Fibroblast of skin of left quadriceps (primary cell): ENCODE measurements at regions not wholly inside any gene's neighbourhood (a gene's known extent, or its start where the extent isn't known, plus 50 kb on each side); places are given as distances from the start of the nearest gene placed in this dataset.

Source experiments
- DNase-seq, 2 experiments: peaks; one replicate each; pipeline ENCODE4 v3.0.0-alpha.2; 2013; ENCODE audit warnings: low read depth in 2 of 2

DNA sequence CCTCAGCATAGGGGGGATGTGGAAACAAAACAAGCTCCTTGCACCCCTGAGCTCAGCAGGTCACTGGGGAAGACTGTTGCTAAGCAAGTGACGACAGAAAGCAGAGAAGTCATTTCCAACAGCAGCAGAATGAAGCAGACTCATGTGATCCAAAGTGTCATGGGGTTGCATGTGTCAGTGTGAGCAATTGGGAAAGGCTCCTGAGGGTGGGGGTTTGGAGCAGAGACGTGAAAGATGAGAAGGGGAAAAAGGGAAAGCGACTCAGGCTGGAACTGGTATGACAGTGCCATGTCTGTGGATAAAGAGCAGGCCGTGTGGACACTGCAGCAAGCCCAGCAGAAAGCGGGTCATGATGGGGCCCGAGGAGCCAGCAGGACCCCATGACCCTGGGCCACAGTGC lies 363.9 kb downstream of the PREX1 start:
- peak in 1 of 2 experiments; percentile 0 for DNase-seq

DNA sequence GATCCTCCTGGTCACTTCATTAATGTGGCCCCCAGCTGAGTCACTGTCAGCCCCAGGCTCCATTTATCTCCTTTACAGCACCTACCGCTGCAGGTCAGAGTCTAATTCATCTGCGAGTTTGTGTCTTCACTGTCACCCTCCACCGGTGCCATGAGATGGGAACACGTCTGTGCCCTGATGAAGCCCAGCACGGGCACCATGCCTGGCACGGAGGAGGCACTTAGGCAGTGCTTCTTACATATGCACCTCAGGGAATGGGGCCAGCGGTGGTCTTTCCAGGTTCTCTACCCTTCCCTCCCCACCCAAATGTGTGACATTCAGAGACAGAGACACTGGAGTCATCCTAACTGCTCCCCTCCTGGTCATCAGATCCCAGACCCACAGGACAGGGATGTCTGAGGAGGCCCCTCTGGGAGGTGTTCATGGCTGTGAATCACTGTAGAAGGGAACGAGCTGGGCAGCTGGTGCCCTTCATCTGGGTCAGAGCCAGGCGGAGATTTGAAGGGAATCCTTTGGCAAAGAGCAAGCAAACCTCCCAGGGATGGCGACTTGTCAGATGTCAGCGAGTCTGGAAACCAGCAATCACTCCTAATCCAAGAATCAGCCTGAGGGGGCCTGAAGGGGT lies 364.6 kb downstream of the PREX1 start:
- no peak for DNase-seq

DNA sequence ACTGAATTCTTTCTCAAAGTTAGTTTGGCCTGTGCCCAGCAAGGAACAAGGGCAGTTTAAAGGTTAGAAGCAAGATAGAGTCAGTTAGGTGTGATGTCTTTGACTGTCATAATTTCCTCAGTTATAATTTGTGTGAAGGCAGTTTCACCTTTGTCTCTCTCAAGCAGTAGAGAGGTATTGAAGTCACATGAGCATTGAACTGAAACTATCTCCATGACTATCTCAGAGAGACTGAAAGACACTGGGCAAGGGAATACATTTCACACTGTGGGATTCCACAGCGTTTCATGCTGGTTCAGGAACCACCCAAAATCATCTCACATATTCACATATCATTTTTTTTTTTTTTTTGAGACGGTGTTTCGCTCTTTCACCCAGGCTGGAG lies 366.1 kb downstream of the PREX1 start:
- no peak for DNase-seq

- no peak for DNase-seq
Observed at GRCh38 chr20:48461091-48461734, 366.6 kb downstream of the PREX1 start.

- no peak for DNase-seq
Observed at GRCh38 chr20:48460681-48461080, 367.1 kb downstream of the PREX1 start.

GRCh38 chr20:48459722-48460395 lies 367.9 kb downstream of the PREX1 start:
- no peak for DNase-seq

DNA sequence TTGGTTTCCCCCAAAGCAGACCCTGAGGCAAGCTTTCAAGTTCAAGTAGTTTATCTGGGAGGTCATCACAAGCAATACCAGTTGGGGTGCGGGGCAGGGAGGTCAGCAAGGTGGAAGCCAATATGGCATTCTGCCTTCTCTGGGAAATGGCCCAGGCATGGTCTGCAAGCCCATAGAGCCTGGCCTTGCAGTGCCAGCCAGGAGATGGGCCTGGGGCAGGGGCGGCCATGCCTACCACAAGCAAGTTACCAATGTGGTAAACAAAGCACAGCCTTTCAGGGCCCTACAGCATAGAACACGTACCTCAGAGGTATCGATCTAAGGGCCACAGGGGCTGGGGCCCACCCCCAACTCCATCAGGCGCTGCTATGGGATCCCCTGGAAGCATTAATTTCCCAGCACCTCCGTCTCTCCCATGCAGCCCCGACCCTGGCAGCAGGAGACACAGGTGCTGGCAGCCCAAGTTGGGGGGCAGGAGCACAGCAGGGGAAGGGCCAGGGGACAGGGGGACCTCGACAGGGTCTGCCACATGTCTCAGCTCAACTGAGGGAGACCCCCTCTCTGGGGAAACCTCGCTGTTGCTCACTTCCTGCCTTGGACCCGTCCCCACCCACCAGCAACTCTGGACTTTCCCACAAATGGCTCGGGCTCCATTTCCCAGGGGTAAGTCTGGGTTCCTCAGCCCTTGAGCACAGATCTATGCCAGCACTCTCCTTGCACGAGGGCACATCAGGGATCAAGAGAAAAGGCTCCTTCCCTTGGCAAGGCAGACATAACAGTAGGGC lies 369.0 kb downstream of the PREX1 start:
- DNase-seq, result no peak

DNA sequence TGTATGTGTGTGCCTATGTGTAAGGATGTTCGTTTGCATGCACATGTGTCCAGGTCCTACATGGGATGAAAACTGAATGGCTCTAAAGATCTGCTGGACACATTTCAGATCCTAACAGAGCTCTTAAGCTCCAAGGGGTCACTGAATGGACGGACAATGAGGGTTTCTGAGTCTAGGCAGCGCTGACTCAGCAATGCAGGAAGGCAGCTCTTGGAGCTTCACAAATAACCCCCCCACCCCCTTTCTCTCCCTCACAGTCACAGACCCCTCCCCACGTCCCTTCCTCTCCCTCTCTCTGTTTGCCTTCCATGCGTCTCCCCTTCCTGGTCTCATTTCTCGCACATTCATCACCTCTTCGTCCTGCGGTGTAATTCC lies 369.8 kb downstream of the PREX1 start:
- DNase-seq, result no peak

GRCh38 chr20:48457193-48458002 lies 370.4 kb downstream of the PREX1 start:
- no peak for DNase-seq

- DNase-seq, result no peak
Observed at GRCh38 chr20:48456366-48457192, 371.2 kb downstream of the PREX1 start.

DNA sequence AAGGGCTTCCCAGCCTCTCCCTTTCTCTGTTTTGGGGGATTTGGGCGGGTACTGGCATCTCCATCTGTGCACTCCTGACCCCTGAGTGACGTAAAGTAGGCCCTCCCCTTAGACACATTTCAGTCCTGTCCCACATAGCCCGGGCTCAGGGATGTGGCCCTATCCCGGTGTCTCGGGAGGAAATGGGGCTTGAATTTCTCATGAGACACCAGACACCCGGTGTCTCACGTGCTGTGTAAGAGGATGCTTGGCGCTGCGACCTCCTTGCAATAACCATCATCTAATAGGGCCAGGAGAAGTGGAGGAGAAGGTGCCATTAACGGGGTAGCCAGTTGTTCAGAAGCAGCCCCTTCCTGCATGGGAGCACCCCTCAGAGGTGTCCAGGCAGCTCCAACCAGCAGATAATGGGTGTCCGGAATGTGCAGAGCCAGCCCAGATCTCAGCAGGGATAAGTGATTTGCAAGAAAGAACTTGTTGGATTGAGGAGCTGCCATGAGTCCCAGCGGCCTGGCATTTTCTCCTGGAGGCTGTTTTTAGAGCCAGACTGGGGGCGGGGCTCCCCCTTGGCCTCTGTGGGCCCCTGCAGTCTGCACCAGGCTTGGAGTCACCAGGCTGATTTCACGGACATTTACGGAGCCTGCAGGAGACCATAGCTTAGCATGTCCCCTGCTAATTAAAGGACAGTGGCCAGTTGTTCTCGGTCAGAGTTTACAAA lies 372.0 kb downstream of the PREX1 start:
- no peak for DNase-seq

DNA sequence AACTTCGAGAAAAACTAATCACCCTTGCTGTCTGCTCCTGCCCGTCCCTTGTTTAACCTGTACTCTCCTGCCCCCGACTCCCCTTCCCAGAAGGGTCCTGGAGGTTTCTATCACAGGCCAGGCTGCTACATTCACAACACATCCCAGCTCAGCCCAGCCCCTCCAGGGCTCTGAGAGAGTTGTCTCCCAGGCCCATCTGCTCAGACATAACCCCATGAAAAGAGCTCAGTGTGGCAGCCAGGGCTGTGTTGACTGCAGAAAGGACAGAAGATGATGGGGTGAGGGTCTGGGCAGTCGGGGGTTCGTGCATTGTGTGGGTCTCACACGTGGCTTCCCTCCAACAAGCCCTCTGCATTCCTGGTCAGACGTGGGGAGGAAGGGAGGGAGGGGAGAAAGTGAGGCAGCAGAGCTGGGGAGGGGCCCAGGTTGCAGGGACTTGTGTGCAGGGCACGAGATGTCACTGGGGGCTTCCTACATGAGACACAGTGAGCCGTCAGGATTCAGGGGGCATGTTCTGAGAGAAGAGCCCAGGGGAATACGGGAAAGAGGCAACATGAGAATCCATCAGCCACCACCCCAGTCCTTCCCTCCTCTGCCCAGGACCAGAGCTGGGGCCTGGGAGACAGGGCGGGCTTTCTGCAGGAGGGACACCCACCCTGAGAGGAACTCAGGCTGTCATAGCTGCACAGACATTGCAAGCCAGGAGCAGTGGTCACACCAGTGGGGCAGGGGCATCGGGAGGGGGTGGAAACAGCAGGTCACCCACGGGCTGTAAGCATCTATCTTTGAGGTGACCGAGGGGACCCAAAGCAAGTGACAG lies 372.9 kb downstream of the PREX1 start:
- DNase-seq, result no peak

- no peak for DNase-seq
Observed at GRCh38 chr20:48453477-48454093, 374.2 kb downstream of the PREX1 start.

DNA sequence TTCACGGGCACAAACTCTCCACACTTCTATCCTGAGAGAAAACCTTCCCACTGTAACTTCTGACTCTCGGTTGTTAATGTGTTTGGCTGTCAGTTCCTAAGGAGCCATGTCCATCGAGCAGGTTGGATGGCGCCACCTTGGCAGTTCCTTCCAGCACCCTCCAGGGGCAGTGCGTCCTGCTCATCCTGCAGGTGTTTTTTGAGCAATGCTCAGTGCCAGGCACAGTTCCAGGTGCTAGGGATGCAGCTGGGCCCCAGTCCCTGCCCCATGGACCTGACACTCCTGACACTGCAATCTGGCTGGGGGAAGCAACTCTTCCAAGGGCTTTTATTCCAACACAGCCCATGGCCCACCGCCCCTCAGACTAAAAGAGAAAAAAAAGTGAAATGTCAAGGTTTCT lies 376.4 kb downstream of the PREX1 start:
- no peak for DNase-seq

DNA sequence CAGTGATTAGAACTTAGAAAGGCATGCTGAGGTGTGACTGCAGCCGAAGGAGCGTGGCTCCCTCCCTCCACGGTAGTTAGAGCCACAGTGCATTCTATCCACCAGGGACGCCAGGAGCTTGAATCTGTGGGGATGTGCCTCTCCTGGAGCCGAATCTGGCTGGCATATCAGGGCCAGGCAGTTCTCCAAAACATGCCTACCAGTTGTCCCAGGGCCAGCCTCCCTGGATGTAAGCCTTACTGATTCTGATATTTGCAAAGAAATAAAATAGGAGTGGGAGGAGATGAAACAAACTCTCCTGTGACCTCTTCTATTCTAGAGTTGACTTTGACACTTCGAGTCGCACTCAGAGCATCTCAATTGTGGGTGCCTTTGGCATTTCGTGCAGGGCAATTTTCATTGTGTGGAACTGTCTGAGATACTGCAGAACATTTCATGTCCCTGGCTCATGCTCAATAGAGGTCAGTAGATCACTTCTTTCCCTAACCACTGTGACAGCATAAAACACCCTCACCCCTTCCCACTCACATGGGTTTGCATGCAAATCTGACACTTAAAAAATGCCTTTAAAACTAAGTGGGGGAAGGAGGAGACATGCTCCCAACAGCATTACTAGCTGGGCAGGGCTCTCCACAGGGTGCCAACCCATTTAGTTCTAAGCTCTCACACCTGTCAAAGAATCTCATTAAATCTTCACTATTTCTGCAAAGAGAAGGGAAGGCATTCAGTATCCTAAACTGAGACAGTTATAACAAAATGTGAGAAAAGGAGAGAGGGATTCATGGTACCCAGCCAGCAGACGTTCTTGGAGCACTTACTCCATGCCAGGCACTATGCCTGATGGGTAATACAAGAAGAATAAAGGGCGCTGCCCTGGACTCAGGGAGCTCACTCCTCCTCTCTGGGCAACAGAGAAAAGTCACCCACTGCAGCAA lies 378.9 kb downstream of the PREX1 start:
- no peak for DNase-seq

- no peak for DNase-seq
Observed at GRCh38 chr20:48447456-48447855, 380.3 kb downstream of the PREX1 start.

DNA sequence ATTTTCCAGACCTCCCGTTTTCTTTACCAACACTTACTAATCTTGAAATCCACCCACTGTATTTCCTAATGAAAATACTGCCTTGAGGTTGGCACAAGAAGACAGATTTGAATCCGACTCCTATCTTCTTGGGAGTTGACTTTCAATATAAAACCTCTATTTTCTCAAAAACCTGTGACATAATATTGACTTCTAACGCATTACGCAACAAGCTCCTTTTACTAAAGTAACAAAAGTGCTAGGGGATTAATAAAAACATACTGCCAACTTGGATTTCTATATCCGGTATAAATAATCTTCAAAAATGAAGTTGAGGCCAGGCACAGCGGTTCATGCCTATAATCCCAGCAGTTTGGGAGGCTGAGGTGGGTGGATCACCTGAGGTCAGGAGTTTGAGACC lies 382.0 kb downstream of the PREX1 start:
- no peak for DNase-seq

GRCh38 chr20:48444249-48444648 lies 383.6 kb downstream of the PREX1 start:
- DNase-seq, result no peak
